ENCODE measurements at regions not wholly inside any gene's neighbourhood (a gene's known extent, or its start where the extent isn't known, plus 50 kb on each side); places are given as distances from the start of the nearest gene placed in this dataset.

DNA sequence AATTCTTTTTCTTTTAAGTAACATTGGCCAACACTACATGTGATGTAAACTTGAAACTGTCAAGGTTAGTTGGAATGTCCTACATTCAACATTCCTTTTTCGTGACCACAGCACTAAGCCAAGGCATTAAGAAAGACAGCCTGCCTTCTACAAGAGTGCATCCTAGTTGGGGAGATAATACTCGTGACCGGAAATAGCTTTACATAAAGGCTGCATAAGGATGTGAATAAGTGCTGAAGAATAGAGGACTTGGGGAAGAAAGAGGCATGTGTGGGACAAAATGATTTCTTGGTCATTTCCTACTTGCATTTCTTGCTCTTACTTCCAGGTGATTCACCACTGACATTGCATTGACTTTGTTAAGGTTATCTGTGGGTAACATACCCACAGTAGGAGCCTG is 282.0 kb downstream of the DMRT2 start:
- H3K79me2 ChIP-seq (ENCODE audit: insufficient read depth, low read length), result no peaks in the 10 kb centered on the region
- no peaks in the 10 kb centered on the region for H3K4me1 ChIP-seq (ENCODE audit: control insufficient read depth in 1 of 2, insufficient read depth in 2 of 2, low read length in 2 of 2)
- no peak overlapping the region for H3K4me3 Mint-ChIP-seq
- peaks cover 0 to 2% (median 1%) of the 10 kb centered on the region in 3 donors for H3K27me3 Mint-ChIP-seq (ENCODE audit: low read depth in 3 of 3)
- peaks cover 0 to 2% (median 0%) of the 10 kb centered on the region in 7 donors for H3K9me3 Mint-ChIP-seq
- H4K20me1 ChIP-seq (ENCODE audit: insufficient read depth, low read length), result no peaks in the 10 kb centered on the region
- WGBS (ENCODE audit: insufficient coverage), result no CpG with 5 or more reads among the region's 3 CpGs
- H3K4me1 Mint-ChIP-seq, result no peaks in the 10 kb centered on the region
- H2AFZ ChIP-seq (ENCODE audit: insufficient read depth, low read depth, low read length, poor library complexity, severe bottlenecking), result no peak overlapping the region
- no peaks in the 10 kb centered on the region for H3K27me3 ChIP-seq (ENCODE audit: control insufficient read depth in 2 of 2, insufficient read depth in 2 of 2, low read length in 2 of 2)
- H3K27ac Mint-ChIP-seq, result no peak overlapping the region
- H3K9me3 ChIP-seq (replicated peaks in 1 of 2; ENCODE audit: control insufficient read depth in 1 of 2, insufficient read depth in 1 of 2, low read length in 2 of 2), result no peaks in the 10 kb centered on the region
- TF ChIP-seq, protein P1, sequence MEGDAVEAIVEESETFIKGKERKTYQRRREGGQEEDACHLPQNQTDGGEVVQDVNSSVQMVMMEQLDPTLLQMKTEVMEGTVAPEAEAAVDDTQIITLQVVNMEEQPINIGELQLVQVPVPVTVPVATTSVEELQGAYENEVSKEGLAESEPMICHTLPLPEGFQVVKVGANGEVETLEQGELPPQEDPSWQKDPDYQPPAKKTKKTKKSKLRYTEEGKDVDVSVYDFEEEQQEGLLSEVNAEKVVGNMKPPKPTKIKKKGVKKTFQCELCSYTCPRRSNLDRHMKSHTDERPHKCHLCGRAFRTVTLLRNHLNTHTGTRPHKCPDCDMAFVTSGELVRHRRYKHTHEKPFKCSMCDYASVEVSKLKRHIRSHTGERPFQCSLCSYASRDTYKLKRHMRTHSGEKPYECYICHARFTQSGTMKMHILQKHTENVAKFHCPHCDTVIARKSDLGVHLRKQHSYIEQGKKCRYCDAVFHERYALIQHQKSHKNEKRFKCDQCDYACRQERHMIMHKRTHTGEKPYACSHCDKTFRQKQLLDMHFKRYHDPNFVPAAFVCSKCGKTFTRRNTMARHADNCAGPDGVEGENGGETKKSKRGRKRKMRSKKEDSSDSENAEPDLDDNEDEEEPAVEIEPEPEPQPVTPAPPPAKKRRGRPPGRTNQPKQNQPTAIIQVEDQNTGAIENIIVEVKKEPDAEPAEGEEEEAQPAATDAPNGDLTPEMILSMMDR (IDR thresholded peaks at IDR 0.05), result no peak
- H3K4me3 ChIP-seq (replicated peaks in 1 of 3; ENCODE audit: low read depth in 2 of 3, low read length in 3 of 3), result no peak overlapping the region
- no peak overlapping the region for H3K4me2 ChIP-seq (replicated peaks; ENCODE audit: extremely low read depth, low read length, poor library complexity, severe bottlenecking)
- no peak for DNase-seq
- no peaks in the 10 kb centered on the region for H3K36me3 Mint-ChIP-seq
- no peak overlapping the region for H3K9ac ChIP-seq (ENCODE audit: insufficient read depth, low read length, poor library complexity, severe bottlenecking)
- no peak overlapping the region for H3K27ac ChIP-seq (ENCODE audit: low read depth in 1 of 2, low read length in 2 of 2)
- no peaks in the 10 kb centered on the region for H3K36me3 ChIP-seq (replicated peaks in 1 of 2; ENCODE audit: control insufficient read depth in 1 of 2, insufficient read depth in 2 of 2, low read length in 2 of 2)
- intact Hi-C loops (cut with micrococcal nuclease), result no loop called here

DNA sequence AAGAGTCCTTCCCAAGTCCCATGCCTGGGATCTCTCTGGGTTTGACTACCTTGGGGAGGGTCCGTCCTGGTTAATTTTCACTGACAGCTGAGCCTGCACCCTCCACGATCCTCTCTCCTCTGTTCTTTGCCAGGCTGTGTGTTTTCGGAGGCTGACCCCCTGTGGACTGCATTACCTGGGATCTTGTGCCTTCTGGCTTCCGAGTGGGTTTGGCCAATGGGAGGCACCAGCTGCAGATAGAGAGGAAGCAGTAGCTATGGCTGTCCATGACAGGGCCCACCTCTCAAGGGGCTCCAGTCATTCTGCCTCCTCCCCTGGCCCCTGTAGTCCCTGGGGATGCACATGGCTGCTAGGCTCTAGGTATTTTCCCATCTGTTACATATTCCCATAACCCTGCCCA is 285.0 kb downstream of the DMRT2 start:
- Histone ChIP-seq H3K4me2 (replicated peaks; ENCODE audit: extremely low read depth, low read length, poor library complexity, severe bottlenecking) (no peak overlapping the region), H3K4me3 (replicated peaks in 1 of 3; ENCODE audit: low read depth in 2 of 3, low read length in 3 of 3) (no peak overlapping the region), H3K27me3 (ENCODE audit: control insufficient read depth in 2 of 2, insufficient read depth in 2 of 2, low read length in 2 of 2) (no peaks in the 10 kb centered on the region), H3K36me3 (replicated peaks in 1 of 2; ENCODE audit: control insufficient read depth in 1 of 2, insufficient read depth in 2 of 2, low read length in 2 of 2) (no peaks in the 10 kb centered on the region), H2AFZ (ENCODE audit: insufficient read depth, low read depth, low read length, poor library complexity, severe bottlenecking) (no peak overlapping the region), H3K9me3 (replicated peaks in 1 of 2; ENCODE audit: control insufficient read depth in 1 of 2, insufficient read depth in 1 of 2, low read length in 2 of 2) (peaks cover 0 to 2% of the 10 kb centered on the region in 2 donors), H3K27ac (ENCODE audit: low read depth in 1 of 2, low read length in 2 of 2) (no peak overlapping the region), H4K20me1 (ENCODE audit: insufficient read depth, low read length) (no peaks in the 10 kb centered on the region), H3K79me2 (ENCODE audit: insufficient read depth, low read length) (no peaks in the 10 kb centered on the region), H3K4me1 (ENCODE audit: control insufficient read depth in 1 of 2, insufficient read depth in 2 of 2, low read length in 2 of 2) (no peaks in the 10 kb centered on the region), H3K9ac (ENCODE audit: insufficient read depth, low read length, poor library complexity, severe bottlenecking) (no peak overlapping the region)
- intact Hi-C loops (cut with micrococcal nuclease), result no loop called here
- DNase-seq, result no peak
- Mint-ChIP-seq H3K9me3 (no peaks in the 10 kb centered on the region), H3K36me3 (no peaks in the 10 kb centered on the region), H3K4me1 (no peaks in the 10 kb centered on the region), H3K27me3 (ENCODE audit: low read depth in 3 of 3) (peaks cover 0 to 2% (median 1%) of the 10 kb centered on the region in 3 donors), H3K27ac (no peak overlapping the region), H3K4me3 (no peak overlapping the region)
- 80% methylated on average over 1 of the region's 4 CpGs for WGBS (ENCODE audit: insufficient coverage)
- TF ChIP-seq, protein P1 (IDR thresholded peaks at IDR 0.05), result no peak

All from CD14-positive monocyte (primary cell).